B cell (primary cell): ENCODE measurements at regions not wholly inside any gene's neighbourhood (a gene's known extent, or its start where the extent isn't known, plus 50 kb on each side); places are given as distances from the start of the nearest gene placed in this dataset.

Source experiments
- CTCF ChIP-seq: fragments of 200-600 bp; IDR thresholded peaks from one replicate; pipeline ENCODE4 v1.8.0; 2022; ENCODE audit warnings: antibody characterized with exemption, mild to moderate bottlenecking
- EZH2 ChIP-seq: IDR thresholded peaks from 2 replicates; pipeline ENCODE4 v1.6.1; 2012; ENCODE audit warnings: borderline replicate concordance, low read depth, mild to moderate bottlenecking, moderate library complexity, low read length; ENCODE audit not compliant: insufficient read depth, poor library complexity, severe bottlenecking

GRCh38 chr2:51711766-51712165 is 679.8 kb upstream of the NRXN1 start:
- TF ChIP-seq CTCF (no peak), EZH2 (no peak)
